Astrocyte (in vitro differentiated cells and primary cell): ENCODE measurements at regions not wholly inside any gene's neighbourhood (a gene's known extent, or its start where the extent isn't known, plus 50 kb on each side); places are given as distances from the start of the nearest gene placed in this dataset.

Experiments used
- DNase-seq: peaks from one replicate; pipeline ENCODE4 v3.0.0-alpha.2; 2010; ENCODE audit warnings: low read depth
- FAIRE-seq: peaks from 2 replicates; lab custom pipeline; 2011; peaks lifted over from hg19 to GRCh38; lab: Jason Lieb, UNC
- H2AFZ ChIP-seq: 2 replicates; pipeline ENCODE4 v1.6.0; 2012; ENCODE audit warnings: low read depth, low read length, inconsistent platforms
- H3K27ac ChIP-seq: 2 replicates; pipeline ENCODE4 v1.5.1; 2011; ENCODE audit warnings: low read depth, low read length, inconsistent platforms
- H3K27me3 ChIP-seq: 2 replicates; pipeline ENCODE4 v1.6.0; 2011; ENCODE audit warnings: low read length, inconsistent platforms; ENCODE audit not compliant: insufficient read depth
- H3K36me3 ChIP-seq: 2 replicates; pipeline ENCODE4 v1.5.1; 2011; ENCODE audit warnings: low read length, inconsistent platforms; ENCODE audit not compliant: insufficient read depth
- H3K4me1 ChIP-seq: 2 replicates; pipeline ENCODE4 v1.5.1; 2011; ENCODE audit warnings: low read length, inconsistent platforms; ENCODE audit not compliant: insufficient read depth
- H3K4me2 ChIP-seq: 2 replicates; pipeline ENCODE4 v1.6.0; 2012; ENCODE audit warnings: low read length, inconsistent platforms
- H3K4me3 ChIP-seq: 2 replicates; pipeline ENCODE4 v1.5.1; 2011; ENCODE audit warnings: low read depth, mild to moderate bottlenecking, low read length, inconsistent platforms; ENCODE audit not compliant: insufficient read depth
- H3K79me2 ChIP-seq: 2 replicates; pipeline ENCODE4 v1.6.0; 2012; ENCODE audit warnings: mild to moderate bottlenecking, low read length, inconsistent platforms; ENCODE audit not compliant: insufficient read depth
- H3K9ac ChIP-seq: 2 replicates; pipeline ENCODE4 v1.6.0; 2012; ENCODE audit warnings: mild to moderate bottlenecking, low read length, inconsistent platforms
- H3K9me3 ChIP-seq: 2 replicates; pipeline ENCODE4 v1.5.1; 2012; ENCODE audit warnings: low read depth, mild to moderate bottlenecking, low read length, inconsistent platforms; ENCODE audit not compliant: insufficient read depth
- H4K20me1 ChIP-seq: 2 replicates; pipeline ENCODE4 v1.6.0; 2012; ENCODE audit warnings: low read length, inconsistent platforms; ENCODE audit not compliant: insufficient read depth
- H3K27ac Mint-ChIP-seq: one replicate; pipeline ENCODE4 v1.8.0; 2021; ENCODE audit warnings: mild to moderate bottlenecking, mixed read lengths; ENCODE audit not compliant: unreplicated experiment
- H3K27me3 Mint-ChIP-seq: one replicate; pipeline ENCODE4 v1.8.0; 2021; ENCODE audit warnings: low read depth, mixed read lengths; ENCODE audit not compliant: unreplicated experiment
- H3K36me3 Mint-ChIP-seq: one replicate; pipeline ENCODE4 v1.8.0; 2021; ENCODE audit warnings: low read depth, mixed read lengths; ENCODE audit not compliant: unreplicated experiment
- H3K4me1 Mint-ChIP-seq: one replicate; pipeline ENCODE4 v1.8.0; 2021; ENCODE audit warnings: low read depth, mixed read lengths; ENCODE audit not compliant: unreplicated experiment
- H3K4me3 Mint-ChIP-seq: one replicate; pipeline ENCODE4 v1.8.0; 2021; ENCODE audit warnings: mild to moderate bottlenecking, moderate library complexity, mixed read lengths; ENCODE audit not compliant: unreplicated experiment
- H3K9me3 Mint-ChIP-seq: one replicate; pipeline ENCODE4 v1.8.0; 2021; ENCODE audit warnings: mild to moderate bottlenecking, mixed read lengths; ENCODE audit not compliant: unreplicated experiment
- EZH2 ChIP-seq: IDR thresholded peaks from 2 replicates; pipeline ENCODE4 v1.6.1; 2012; ENCODE audit warnings: mild to moderate bottlenecking, low read length, inconsistent platforms; ENCODE audit not compliant: insufficient read depth
- TF ChIP-seq, protein P1 (sequence below): IDR thresholded peaks from 2 replicates; pipeline ENCODE4 v1.5.1; 2011; ENCODE audit warnings: low read depth, mild to moderate bottlenecking, inconsistent platforms, low read length, moderate library complexity; ENCODE audit not compliant: insufficient read depth

DNA sequence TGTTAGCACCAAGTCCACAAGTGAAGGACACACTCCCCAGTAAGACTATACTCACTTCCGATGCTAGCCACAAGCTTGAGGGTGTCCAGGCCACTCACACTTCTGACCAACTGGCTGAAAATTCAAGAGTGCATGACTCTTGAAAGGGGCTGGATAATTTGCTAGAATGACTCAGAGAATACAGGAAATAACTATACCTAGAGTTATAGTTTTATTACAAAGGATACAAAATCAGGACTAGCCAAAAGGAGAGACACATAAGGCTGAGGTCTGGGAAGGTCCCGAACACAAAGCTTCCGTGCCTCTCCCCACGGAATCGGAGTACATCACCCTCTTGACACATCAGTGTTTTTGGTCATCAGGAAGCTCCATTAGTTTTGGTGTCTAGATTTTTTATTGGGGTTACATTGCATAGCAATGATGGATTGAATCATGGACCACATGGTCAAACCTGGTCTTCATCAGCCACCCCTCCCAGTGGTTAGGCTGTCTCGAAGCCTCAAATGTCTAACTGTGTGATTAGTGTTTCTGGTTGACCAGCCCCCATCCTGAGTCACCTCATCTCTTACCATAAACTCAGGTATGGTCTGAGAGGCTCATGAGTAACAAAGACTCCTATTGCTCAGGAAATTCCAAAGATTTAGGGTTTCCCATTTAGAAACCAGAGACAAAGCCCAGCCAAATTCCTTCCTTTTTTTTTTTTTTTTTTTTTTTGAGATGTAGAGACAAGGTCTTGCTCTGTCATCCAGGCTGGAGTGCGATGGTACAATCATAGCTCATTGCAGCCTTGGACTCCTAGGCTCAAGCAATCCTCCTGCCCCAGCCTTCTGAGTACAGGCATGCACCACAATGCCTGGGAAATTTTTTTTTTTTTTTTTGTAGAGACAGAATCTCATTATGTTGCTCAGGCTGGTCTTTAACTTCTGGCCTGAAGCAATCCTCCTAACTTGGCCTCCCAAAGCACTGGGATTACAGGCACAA is 472.0 kb upstream of the TBX3 start:
- Mint-ChIP-seq H3K9me3 (peaks cover 3% of the 10 kb centered on the region), H3K4me3 (no peak overlapping the region), H3K4me1 (no peaks in the 10 kb centered on the region), H3K36me3 (no peaks in the 10 kb centered on the region), H3K27me3 (peaks cover 13% of the 10 kb centered on the region), H3K27ac (no peak overlapping the region)
- Histone ChIP-seq H3K4me2 (peak overlapping the region; percentile 64), H2AFZ (no peak overlapping the region), H4K20me1 (no peaks in the 10 kb centered on the region), H3K27me3 (no peaks in the 10 kb centered on the region), H3K27ac (peak overlapping the region; percentile 86), H3K4me3 (no peak overlapping the region), H3K4me1 (peaks cover 14% of the 10 kb centered on the region), H3K9ac (peak overlapping the region; percentile 65), H3K79me2 (no peaks in the 10 kb centered on the region), H3K9me3 (no peaks in the 10 kb centered on the region), H3K36me3 (no peaks in the 10 kb centered on the region)
- peak; percentile 97 for FAIRE-seq
- DNase-seq = peak; percentile 99
- no peak for TF ChIP-seq EZH2
- TF ChIP-seq, protein P1, sequence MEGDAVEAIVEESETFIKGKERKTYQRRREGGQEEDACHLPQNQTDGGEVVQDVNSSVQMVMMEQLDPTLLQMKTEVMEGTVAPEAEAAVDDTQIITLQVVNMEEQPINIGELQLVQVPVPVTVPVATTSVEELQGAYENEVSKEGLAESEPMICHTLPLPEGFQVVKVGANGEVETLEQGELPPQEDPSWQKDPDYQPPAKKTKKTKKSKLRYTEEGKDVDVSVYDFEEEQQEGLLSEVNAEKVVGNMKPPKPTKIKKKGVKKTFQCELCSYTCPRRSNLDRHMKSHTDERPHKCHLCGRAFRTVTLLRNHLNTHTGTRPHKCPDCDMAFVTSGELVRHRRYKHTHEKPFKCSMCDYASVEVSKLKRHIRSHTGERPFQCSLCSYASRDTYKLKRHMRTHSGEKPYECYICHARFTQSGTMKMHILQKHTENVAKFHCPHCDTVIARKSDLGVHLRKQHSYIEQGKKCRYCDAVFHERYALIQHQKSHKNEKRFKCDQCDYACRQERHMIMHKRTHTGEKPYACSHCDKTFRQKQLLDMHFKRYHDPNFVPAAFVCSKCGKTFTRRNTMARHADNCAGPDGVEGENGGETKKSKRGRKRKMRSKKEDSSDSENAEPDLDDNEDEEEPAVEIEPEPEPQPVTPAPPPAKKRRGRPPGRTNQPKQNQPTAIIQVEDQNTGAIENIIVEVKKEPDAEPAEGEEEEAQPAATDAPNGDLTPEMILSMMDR = no peak

DNA sequence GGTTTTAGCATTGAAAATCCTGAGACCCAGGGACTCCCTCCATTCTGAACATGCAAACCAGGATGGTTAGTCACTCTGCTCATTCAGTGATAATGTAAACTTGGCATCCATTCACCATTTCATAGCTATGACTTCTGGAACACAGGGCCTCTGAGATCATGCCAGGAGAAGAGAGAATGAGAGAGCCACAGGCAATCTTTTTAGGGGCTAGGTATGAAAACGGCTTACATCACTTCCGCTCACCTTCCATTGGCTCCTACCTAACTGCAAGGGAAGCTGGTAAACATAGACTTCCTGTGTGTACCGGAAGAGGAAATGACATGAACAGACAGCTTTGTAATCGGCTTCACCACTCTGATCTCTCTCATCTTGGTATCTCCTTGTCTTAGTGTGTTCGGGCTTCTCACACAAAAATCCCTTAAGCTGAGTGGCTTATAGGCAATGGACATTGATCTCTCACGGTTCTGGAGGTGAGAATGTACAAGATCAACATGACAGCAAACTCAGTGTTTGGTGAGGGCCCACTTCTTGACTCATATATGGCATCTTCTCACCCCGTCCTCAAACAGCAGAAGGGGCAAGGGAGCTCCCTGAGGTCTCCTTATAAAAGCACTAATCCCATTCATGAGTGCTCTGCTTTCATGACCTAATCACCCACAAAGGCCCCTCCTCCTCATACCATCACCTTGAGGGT is 465.9 kb upstream of the TBX3 start:
- peaks cover 15% of the 10 kb centered on the region for H3K27me3 Mint-ChIP-seq
- FAIRE-seq = peak; percentile 96
- peaks cover 6% of the 10 kb centered on the region for H3K4me1 ChIP-seq
- no peaks in the 10 kb centered on the region for H3K36me3 Mint-ChIP-seq
- no peak for TF ChIP-seq EZH2
- TF ChIP-seq, protein P1 = no peak
- H3K4me1 Mint-ChIP-seq = no peaks in the 10 kb centered on the region
- H3K4me3 Mint-ChIP-seq = no peak overlapping the region
- H3K4me3 ChIP-seq = no peak overlapping the region
- no peaks in the 10 kb centered on the region for H3K36me3 ChIP-seq
- peak overlapping the region; percentile 31 for H3K4me2 ChIP-seq
- peak; percentile 90 for DNase-seq
- H4K20me1 ChIP-seq = no peaks in the 10 kb centered on the region
- H3K9me3 ChIP-seq = no peaks in the 10 kb centered on the region
- no peaks in the 10 kb centered on the region for H3K27me3 ChIP-seq
- H3K79me2 ChIP-seq = no peaks in the 10 kb centered on the region
- no peak overlapping the region for H3K9ac ChIP-seq
- no peaks in the 10 kb centered on the region for H3K9me3 Mint-ChIP-seq
- peak overlapping the region; percentile 72 for H2AFZ ChIP-seq
- no peak overlapping the region for H3K27ac Mint-ChIP-seq
- H3K27ac ChIP-seq = peak overlapping the region; percentile 70
